GM12873 (cell line): ENCODE measurements at regions not wholly inside any gene's neighbourhood (a gene's known extent, or its start where the extent isn't known, plus 50 kb on each side); places are given as distances from the start of the nearest gene placed in this dataset.

Source experiments
- TF ChIP-seq, protein P1 (sequence below): IDR thresholded peaks from 2 replicates; pipeline ENCODE4 v1.5.1; 2012; ENCODE audit warnings: low read depth, mild to moderate bottlenecking, moderate library complexity, low read length, control low read depth; ENCODE audit not compliant: insufficient read depth; ENCODE audit errors: missing control alignments

DNA sequence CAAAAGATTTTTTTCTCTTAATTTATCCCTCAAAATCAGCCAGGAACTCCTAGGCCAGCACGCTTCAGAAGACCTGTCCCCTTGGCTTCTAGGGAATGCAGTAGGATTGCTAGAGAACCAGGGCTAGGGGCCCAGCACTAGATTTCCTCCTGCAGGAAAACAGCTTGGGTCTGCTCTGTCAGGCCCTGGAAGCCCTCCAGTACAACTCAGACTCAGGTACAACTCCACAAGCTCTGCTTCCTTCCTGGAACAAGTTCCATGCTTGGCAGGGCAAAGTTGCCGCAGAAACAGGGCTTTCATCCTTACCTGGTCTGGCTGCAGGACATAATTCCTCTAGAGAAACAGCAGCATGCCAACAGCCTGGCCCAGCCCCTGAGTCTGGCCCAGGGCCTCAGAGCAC is 96.1 kb upstream of the CTNNB1 start:
- TF ChIP-seq, protein P1, sequence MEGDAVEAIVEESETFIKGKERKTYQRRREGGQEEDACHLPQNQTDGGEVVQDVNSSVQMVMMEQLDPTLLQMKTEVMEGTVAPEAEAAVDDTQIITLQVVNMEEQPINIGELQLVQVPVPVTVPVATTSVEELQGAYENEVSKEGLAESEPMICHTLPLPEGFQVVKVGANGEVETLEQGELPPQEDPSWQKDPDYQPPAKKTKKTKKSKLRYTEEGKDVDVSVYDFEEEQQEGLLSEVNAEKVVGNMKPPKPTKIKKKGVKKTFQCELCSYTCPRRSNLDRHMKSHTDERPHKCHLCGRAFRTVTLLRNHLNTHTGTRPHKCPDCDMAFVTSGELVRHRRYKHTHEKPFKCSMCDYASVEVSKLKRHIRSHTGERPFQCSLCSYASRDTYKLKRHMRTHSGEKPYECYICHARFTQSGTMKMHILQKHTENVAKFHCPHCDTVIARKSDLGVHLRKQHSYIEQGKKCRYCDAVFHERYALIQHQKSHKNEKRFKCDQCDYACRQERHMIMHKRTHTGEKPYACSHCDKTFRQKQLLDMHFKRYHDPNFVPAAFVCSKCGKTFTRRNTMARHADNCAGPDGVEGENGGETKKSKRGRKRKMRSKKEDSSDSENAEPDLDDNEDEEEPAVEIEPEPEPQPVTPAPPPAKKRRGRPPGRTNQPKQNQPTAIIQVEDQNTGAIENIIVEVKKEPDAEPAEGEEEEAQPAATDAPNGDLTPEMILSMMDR, result no peak

DNA sequence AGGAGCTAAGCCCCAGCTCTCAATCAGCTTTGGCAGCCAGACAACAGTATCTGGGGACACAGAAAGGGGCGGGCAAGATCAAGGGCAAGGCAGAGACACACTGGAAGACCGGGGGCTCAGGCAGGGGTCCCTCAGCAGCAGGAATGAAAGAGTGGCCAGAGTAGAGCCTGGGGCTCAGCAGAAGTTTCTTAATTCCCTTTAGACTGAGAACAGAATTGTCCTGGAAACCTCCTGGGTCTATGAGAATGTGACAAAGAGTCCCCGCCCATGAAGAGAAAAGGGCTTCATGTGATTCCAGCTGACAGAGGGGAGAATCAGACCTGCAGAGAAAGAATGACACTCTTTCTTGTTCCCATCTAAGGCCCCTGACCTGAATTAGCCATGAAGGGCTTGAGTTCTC is 95.2 kb upstream of the CTNNB1 start:
- TF ChIP-seq, protein P1, result no peak

DNA sequence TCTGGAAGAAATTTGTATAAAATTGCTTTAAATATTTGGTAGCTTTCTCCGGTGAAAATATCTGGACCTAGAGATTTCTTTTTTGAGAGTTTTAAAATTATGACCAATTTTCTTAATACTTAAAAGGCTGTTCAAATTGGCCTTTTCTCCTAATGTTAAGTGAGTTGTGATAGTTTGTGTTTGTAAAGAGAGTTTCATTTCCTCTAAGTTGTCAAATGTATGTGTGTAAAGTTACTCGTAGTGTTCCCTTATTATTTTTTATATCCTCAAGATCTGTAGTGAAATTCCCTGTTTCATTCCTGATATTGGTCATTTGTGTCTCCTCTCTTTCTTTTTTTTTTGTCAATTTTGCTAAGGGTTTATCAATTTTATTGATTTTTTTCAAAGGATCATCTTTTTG is 92.6 kb upstream of the CTNNB1 start:
- TF ChIP-seq, protein P1, result no peak

DNA sequence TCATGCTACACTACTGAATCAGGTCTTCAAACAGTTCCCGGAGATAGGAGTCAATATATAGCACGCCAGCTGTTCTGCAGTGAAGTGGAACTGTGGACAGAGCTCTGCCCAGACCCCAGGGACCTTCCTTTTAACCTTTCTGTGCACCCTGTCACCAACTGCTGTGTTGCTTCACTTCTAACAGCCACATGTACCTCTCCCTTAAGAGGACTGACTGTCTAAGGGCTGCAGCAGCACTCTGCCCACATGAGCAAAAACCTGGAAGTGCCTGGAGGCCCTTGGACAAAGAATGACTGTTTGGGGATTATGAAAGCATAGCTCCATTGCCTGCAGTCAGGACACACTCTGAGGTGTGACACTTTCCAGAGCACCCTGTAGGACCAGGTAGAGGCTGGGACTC is 88.3 kb upstream of the CTNNB1 start:
- TF ChIP-seq, protein P1, result no peak

- TF ChIP-seq, protein P1, result no peak
Observed at GRCh38 chr3:41112466-41112865, 86.8 kb upstream of the CTNNB1 start.

DNA sequence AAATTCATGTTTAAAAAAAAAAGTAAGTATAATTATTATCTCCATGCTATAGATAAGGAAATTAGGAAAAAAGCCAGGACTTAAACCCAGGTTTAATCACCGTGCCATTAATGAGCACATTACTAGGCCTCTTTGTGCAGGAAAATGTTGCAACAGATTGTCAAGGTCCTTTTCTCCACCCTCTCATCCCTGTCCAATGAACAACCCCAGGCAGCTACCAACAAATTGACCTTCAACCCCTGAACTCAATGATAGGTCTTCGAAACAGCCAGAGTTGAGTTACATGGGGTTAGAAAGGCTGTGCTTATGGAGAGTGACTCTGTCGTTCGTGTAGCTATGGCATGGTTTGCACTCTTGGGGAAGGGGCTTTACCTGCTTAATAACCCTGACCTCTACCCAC is 84.2 kb upstream of the CTNNB1 start:
- TF ChIP-seq, protein P1, result no peak

DNA sequence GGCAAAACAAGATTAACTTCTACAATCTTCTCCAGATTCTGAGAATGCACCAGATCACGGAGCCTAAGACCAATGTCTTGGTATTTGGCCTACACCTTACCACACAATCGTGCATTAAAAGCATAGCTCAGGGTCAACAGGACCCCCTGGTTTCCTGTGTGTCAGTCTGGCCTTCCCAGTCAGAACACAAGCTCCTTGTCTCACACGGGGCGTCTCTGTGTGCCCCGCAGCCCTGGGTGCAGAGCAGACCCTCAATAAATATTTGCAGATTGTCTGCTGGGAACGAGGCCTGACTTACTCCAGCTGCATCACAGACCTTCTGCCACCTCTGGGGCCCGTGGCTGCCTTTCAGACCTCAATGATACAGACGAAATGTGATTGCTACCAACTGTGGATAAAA is 82.5 kb upstream of the CTNNB1 start:
- TF ChIP-seq, protein P1, result no peak
